ENCODE measurements at regions not wholly inside any gene's neighbourhood (a gene's known extent, or its start where the extent isn't known, plus 50 kb on each side); places are given as distances from the start of the nearest gene placed in this dataset.

DNA sequence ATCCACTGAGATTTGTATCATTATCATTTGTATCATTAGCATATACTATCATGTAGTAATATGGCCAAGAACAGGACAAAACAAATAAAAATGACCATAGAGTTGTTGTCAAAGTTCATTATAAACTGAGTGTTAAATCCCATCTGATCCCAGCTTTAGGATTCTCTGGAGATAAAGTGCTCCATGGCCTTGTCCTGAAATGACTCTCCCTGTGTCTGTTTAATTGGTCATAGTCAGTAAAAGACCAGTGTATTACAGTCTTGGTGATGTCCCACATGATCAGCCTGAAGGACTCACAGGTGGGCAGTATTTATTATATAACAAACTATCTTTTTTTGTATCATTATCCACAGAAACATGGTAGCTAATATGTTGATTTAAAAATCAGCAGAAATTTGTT is 361.6 kb downstream of the TMEM135 start:
- Histone ChIP-seq H3K36me3 (ENCODE audit: control insufficient read depth in 2 of 3, insufficient read depth in 3 of 3, low read length in 3 of 3) (no peaks in the 10 kb centered on the region), H3K4me1 (ENCODE audit: control insufficient read depth in 2 of 2, insufficient read depth in 2 of 2, low read length in 2 of 2) (no peaks in the 10 kb centered on the region), H3K4me3 (ENCODE audit: low read length) (no peak overlapping the region), H3K27me3 (ENCODE audit: control insufficient read depth in 2 of 2, insufficient read depth in 2 of 2, low read length in 2 of 2) (no peaks in the 10 kb centered on the region), H3K9me3 (ENCODE audit: control insufficient read depth in 2 of 3, low read length in 3 of 3) (no peaks in the 10 kb centered on the region), H3K27ac (ENCODE audit: low read depth, low read length) (no peak overlapping the region)
- CTCF ChIA-PET: no interaction called here
- Mint-ChIP-seq H3K4me1 (no peaks in the 10 kb centered on the region), H3K36me3 (no peaks in the 10 kb centered on the region), H3K27me3 (peaks cover 2 to 36% (median 7%) of the 10 kb centered on the region in 5 donors), H3K9me3 (peaks cover 0 to 3% (median 0%) of the 10 kb centered on the region in 11 donors), H3K27ac (no peak overlapping the region), H3K4me3 (no peak overlapping the region)
- POLR2A ChIA-PET: no interaction called here
- DNase-seq: no peak
- no peak for ATAC-seq
- intact Hi-C loops (cut with micrococcal nuclease): no loop called here

DNA sequence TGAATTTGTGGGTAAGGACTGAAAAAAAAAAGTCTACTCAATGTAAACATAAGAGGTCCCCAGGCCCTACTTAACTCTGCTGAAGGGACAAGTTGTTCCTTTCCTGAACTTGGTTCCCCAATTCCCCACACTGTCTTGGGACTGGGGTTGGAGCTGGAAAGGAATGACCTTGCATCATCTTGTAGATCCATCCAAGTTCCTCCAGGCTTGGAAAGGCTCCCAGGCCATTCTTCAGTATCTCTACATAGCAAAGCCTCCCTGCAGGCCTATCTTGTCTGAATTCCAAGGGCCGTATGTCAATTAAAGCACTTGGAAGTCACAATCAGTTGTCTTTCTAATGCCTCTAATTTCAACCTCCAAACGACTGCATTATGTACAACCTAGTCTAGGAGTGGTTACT is 361.2 kb downstream of the TMEM135 start:
- no peaks in the 10 kb centered on the region for H3K36me3 Mint-ChIP-seq
- no peaks in the 10 kb centered on the region for H3K27me3 ChIP-seq (ENCODE audit: control insufficient read depth in 2 of 2, insufficient read depth in 2 of 2, low read length in 2 of 2)
- ATAC-seq: no peak
- POLR2A ChIA-PET: no interaction called here
- H3K9me3 ChIP-seq (ENCODE audit: control insufficient read depth in 2 of 3, low read length in 3 of 3): no peaks in the 10 kb centered on the region
- peaks cover 2 to 36% (median 7%) of the 10 kb centered on the region in 5 donors for H3K27me3 Mint-ChIP-seq
- no peaks in the 10 kb centered on the region for H3K4me1 Mint-ChIP-seq
- no peak overlapping the region for H3K27ac ChIP-seq (ENCODE audit: low read depth, low read length)
- H3K4me3 ChIP-seq (ENCODE audit: low read length): no peak overlapping the region
- H3K4me3 Mint-ChIP-seq: no peak overlapping the region
- no peak for DNase-seq
- H3K27ac Mint-ChIP-seq: no peak overlapping the region
- CTCF ChIA-PET: no interaction called here
- peaks cover 0 to 3% (median 0%) of the 10 kb centered on the region in 11 donors for H3K9me3 Mint-ChIP-seq
- H3K4me1 ChIP-seq (ENCODE audit: control insufficient read depth in 2 of 2, insufficient read depth in 2 of 2, low read length in 2 of 2): no peaks in the 10 kb centered on the region
- no peaks in the 10 kb centered on the region for H3K36me3 ChIP-seq (ENCODE audit: control insufficient read depth in 2 of 3, insufficient read depth in 3 of 3, low read length in 3 of 3)
- intact Hi-C loops (cut with micrococcal nuclease): no loop called here

DNA sequence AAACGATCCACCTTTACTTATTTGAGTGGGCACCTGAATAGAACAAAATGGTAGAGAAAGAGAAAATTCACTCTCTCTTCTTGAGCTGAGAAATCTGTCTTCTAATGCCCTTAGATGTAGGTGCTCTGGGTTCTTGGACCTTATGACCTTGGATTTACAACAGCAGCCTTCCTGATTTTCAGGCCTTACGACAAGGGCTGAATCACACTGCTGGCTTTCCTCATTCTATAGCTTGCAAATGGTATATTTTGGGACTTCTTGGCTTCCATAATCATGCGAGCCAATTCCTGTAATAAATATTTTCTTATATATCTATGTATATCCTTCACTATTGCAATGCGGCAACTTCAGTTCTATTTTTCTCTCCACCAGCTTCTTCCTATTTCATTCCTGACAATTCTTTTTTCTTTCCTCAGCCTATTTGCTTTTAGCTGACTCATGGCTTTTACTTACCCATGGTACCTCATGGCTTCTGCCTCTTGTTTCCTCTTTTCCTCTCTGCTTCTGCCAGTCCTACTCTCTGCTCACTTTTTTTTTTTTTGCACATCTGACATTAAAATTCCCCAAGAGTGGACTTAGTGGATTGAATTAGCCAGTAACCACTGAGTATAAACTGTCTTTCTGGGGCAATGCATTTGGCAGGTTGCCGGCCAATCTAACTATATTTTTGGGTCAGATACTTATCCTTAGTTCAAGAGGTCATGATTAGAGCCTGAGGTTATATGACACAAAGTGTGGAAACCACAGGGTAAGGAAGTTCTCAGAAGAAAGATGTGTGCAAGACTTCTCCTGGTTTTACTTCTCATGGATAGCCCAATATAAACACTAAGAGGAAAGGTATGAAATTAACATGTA is 359.5 kb downstream of the TMEM135 start:
- Histone ChIP-seq H3K4me3 (ENCODE audit: low read length) (no peak overlapping the region), H3K4me1 (ENCODE audit: control insufficient read depth in 2 of 2, insufficient read depth in 2 of 2, low read length in 2 of 2) (no peaks in the 10 kb centered on the region), H3K36me3 (ENCODE audit: control insufficient read depth in 2 of 3, insufficient read depth in 3 of 3, low read length in 3 of 3) (no peaks in the 10 kb centered on the region), H3K27ac (ENCODE audit: low read depth, low read length) (no peak overlapping the region), H3K9me3 (ENCODE audit: control insufficient read depth in 2 of 3, low read length in 3 of 3) (no peaks in the 10 kb centered on the region), H3K27me3 (ENCODE audit: control insufficient read depth in 2 of 2, insufficient read depth in 2 of 2, low read length in 2 of 2) (no peaks in the 10 kb centered on the region)
- H3K27ac Mint-ChIP-seq: no peak overlapping the region
- DNase-seq: no peak
- no peaks in the 10 kb centered on the region for H3K4me1 Mint-ChIP-seq
- no peaks in the 10 kb centered on the region for H3K36me3 Mint-ChIP-seq
- CTCF ChIA-PET: interaction anchor here (1.2 kb wide), 1 partner anchor 24 kb away, joined by 3 read pairs; no protein-coding TSS in a partner anchor
- intact Hi-C loops (cut with micrococcal nuclease): no loop called here
- POLR2A ChIA-PET: no interaction called here
- peaks cover 2 to 36% (median 4%) of the 10 kb centered on the region in 5 donors for H3K27me3 Mint-ChIP-seq
- ATAC-seq: peak; percentile 41
- peaks cover 0 to 3% (median 0%) of the 10 kb centered on the region in 11 donors for H3K9me3 Mint-ChIP-seq
- no peak overlapping the region for H3K4me3 Mint-ChIP-seq

DNA sequence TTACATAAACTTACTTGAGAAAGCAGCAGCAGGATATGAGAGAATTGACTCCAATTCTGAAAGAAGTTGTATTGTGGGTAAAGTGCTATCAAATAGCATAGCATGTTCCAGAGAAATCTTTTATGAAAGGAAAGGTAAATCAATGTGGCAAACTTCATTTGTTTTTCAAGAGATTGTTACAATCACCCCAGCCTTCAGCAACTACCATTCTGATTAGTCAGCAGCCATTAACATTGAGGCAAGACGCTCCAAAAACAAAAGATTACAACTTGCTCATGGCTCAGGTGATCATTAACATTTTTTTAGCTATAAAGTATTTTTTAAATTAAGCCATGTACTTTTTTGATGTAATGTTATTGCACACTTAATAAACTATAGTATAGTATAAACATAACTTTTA is 357.2 kb downstream of the TMEM135 start:
- no peaks in the 10 kb centered on the region for H3K36me3 Mint-ChIP-seq
- Histone ChIP-seq H3K4me1 (ENCODE audit: control insufficient read depth in 2 of 2, insufficient read depth in 2 of 2, low read length in 2 of 2) (no peaks in the 10 kb centered on the region), H3K9me3 (ENCODE audit: control insufficient read depth in 2 of 3, low read length in 3 of 3) (no peaks in the 10 kb centered on the region), H3K36me3 (ENCODE audit: control insufficient read depth in 2 of 3, insufficient read depth in 3 of 3, low read length in 3 of 3) (no peaks in the 10 kb centered on the region), H3K4me3 (ENCODE audit: low read length) (no peak overlapping the region), H3K27me3 (ENCODE audit: control insufficient read depth in 2 of 2, insufficient read depth in 2 of 2, low read length in 2 of 2) (no peaks in the 10 kb centered on the region), H3K27ac (ENCODE audit: low read depth, low read length) (no peak overlapping the region)
- CTCF ChIA-PET: no interaction called here
- peaks cover 0 to 3% (median 0%) of the 10 kb centered on the region in 11 donors for H3K9me3 Mint-ChIP-seq
- POLR2A ChIA-PET: no interaction called here
- ATAC-seq: no peak
- no peak overlapping the region for H3K4me3 Mint-ChIP-seq
- DNase-seq: no peak
- H3K27me3 Mint-ChIP-seq: peaks cover 0 to 28% (median 4%) of the 10 kb centered on the region in 5 donors
- no peaks in the 10 kb centered on the region for H3K4me1 Mint-ChIP-seq
- no peak overlapping the region for H3K27ac Mint-ChIP-seq
- intact Hi-C loops (cut with micrococcal nuclease): no loop called here

DNA sequence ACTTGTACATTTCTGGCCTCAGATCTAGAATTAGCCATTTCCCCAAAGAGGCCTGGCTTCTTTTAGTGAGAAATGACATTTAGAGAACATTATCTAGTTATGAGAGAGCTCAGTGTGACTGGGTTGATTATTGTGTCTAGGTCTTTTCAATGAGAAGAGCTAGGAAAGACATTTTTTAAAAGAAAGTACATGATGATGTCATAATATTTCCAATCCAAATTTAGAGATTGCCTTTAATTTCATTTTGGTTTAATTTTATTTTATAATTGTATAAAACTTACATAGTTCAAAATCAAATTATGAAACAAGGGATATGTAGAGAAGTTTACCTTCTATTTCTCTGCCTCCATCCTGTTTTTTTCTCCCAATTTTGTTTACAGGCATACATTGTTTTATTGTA is 354.9 kb downstream of the TMEM135 start:
- H3K4me1 Mint-ChIP-seq: no peaks in the 10 kb centered on the region
- H3K27me3 ChIP-seq (ENCODE audit: control insufficient read depth in 2 of 2, insufficient read depth in 2 of 2, low read length in 2 of 2): no peaks in the 10 kb centered on the region
- peaks cover 0 to 23% (median 4%) of the 10 kb centered on the region in 5 donors for H3K27me3 Mint-ChIP-seq
- DNase-seq: no peak
- H3K27ac ChIP-seq (ENCODE audit: low read depth, low read length): no peak overlapping the region
- POLR2A ChIA-PET: no interaction called here
- no peaks in the 10 kb centered on the region for H3K4me1 ChIP-seq (ENCODE audit: control insufficient read depth in 2 of 2, insufficient read depth in 2 of 2, low read length in 2 of 2)
- H3K4me3 ChIP-seq (ENCODE audit: low read length): no peak overlapping the region
- H3K9me3 Mint-ChIP-seq: peaks cover 0 to 12% (median 5%) of the 10 kb centered on the region in 11 donors
- intact Hi-C loops (cut with micrococcal nuclease): no loop called here
- H3K36me3 ChIP-seq (ENCODE audit: control insufficient read depth in 2 of 3, insufficient read depth in 3 of 3, low read length in 3 of 3): no peaks in the 10 kb centered on the region
- H3K36me3 Mint-ChIP-seq: peaks cover 0 to 4% (median 0%) of the 10 kb centered on the region in 5 donors
- no peak for ATAC-seq
- CTCF ChIA-PET: no interaction called here
- no peak overlapping the region for H3K4me3 Mint-ChIP-seq
- no peaks in the 10 kb centered on the region for H3K9me3 ChIP-seq (ENCODE audit: control insufficient read depth in 2 of 3, low read length in 3 of 3)
- H3K27ac Mint-ChIP-seq: no peak overlapping the region

DNA sequence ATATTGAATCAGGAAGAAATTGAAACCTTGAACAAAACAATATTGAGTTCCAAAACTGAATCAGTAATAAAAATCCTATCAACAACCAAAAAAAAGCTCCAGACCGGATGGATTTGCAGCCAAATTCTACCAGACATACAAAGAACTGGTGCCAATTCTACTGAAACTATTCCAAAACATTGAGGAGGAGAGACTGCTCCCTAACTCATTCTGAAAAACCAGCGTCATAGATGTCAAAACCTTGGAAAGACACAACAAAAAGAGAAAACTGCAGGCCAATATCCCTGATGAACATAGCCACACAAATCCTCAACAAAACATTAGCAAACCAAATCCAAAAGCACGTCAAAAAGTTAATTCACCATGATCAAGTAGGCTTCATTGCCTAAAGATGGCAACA is 353.8 kb downstream of the TMEM135 start:
- Histone ChIP-seq H3K9me3 (ENCODE audit: control insufficient read depth in 2 of 3, low read length in 3 of 3) (no peaks in the 10 kb centered on the region), H3K27ac (ENCODE audit: low read depth, low read length) (no peak overlapping the region), H3K4me3 (ENCODE audit: low read length) (no peak overlapping the region), H3K4me1 (ENCODE audit: control insufficient read depth in 2 of 2, insufficient read depth in 2 of 2, low read length in 2 of 2) (no peaks in the 10 kb centered on the region), H3K27me3 (ENCODE audit: control insufficient read depth in 2 of 2, insufficient read depth in 2 of 2, low read length in 2 of 2) (no peaks in the 10 kb centered on the region), H3K36me3 (ENCODE audit: control insufficient read depth in 2 of 3, insufficient read depth in 3 of 3, low read length in 3 of 3) (no peaks in the 10 kb centered on the region)
- CTCF ChIA-PET: no interaction called here
- no peak overlapping the region for H3K27ac Mint-ChIP-seq
- ATAC-seq (no peak), DNase-seq (no peak)
- H3K4me1 Mint-ChIP-seq: no peaks in the 10 kb centered on the region
- no peak overlapping the region for H3K4me3 Mint-ChIP-seq
- H3K36me3 Mint-ChIP-seq: peaks cover 0 to 5% (median 0%) of the 10 kb centered on the region in 5 donors
- POLR2A ChIA-PET: no interaction called here
- H3K9me3 Mint-ChIP-seq: peaks cover 0 to 16% (median 5%) of the 10 kb centered on the region in 11 donors
- intact Hi-C loops (cut with micrococcal nuclease): no loop called here
- H3K27me3 Mint-ChIP-seq: peaks cover 0 to 20% (median 2%) of the 10 kb centered on the region in 5 donors
